IMR-90 (cell line): ENCODE measurements at regions not wholly inside any gene's neighbourhood (a gene's known extent, or its start where the extent isn't known, plus 50 kb on each side); places are given as distances from the start of the nearest gene placed in this dataset.

Experiments
- ATAC-seq: fragments of 200-7000 bp; cut with Tn5 transposase; 2 replicates; pipeline ENCODE4 v1.9.1; 2020; ENCODE audit warnings: low read depth, mild to moderate bottlenecking, moderate library complexity
- BruUV-seq: library from RNA; stranded (reverse); fragments of 400-500 nt; replicated peaks from 2 replicates; lab custom pipeline; 2021; lab: Mats Ljungman, UMichigan
- CTCF ChIA-PET: fragments of 300-600 bp; formaldehyde crosslinking; extraction: SDS; loops from one replicate; lab custom pipeline; 2021; ENCODE audit warnings: antibody characterized with exemption; lab: Yijun Ruan, JAX
- POLR2A ChIA-PET: fragments of 300-600 bp; sonication (Branson Sonifier 250); formaldehyde crosslinking; loops from one replicate; lab custom pipeline; 2022; ENCODE audit warnings: antibody characterized with exemption; ENCODE audit not compliant: unreplicated experiment; lab: Charles Lee
- DNase-seq: peaks from one replicate; pipeline ENCODE4 v3.0.0; 2013
- H2AFZ ChIP-seq: replicated peaks from 2 replicates; pipeline ENCODE3; 2013; ENCODE audit warnings: low read length, mild to moderate bottlenecking; ENCODE audit not compliant: poor library complexity
- H2AK5ac ChIP-seq: 2 replicates; pipeline ENCODE4 v1.6.1; 2013; ENCODE audit warnings: low read depth, low read length, inconsistent platforms
- H2AK9ac ChIP-seq: replicated peaks from 2 replicates; pipeline ENCODE3; 2013; ENCODE audit warnings: mild to moderate bottlenecking, low read depth, low read length, moderate library complexity; ENCODE audit not compliant: poor library complexity
- H2BK120ac ChIP-seq: 2 replicates; pipeline ENCODE4 v1.6.1; 2013; ENCODE audit warnings: low read depth, low read length, inconsistent platforms
- H2BK15ac ChIP-seq: 3 replicates; pipeline ENCODE4 v1.6.1; 2013; ENCODE audit warnings: low read depth, low read length, inconsistent platforms
- H2BK20ac ChIP-seq: 2 replicates; pipeline ENCODE4 v1.6.1; 2013; ENCODE audit warnings: low read depth, mild to moderate bottlenecking, inconsistent platforms, low read length, moderate library complexity
- H2BK5ac ChIP-seq: 2 replicates; pipeline ENCODE4 v1.6.1; 2013; ENCODE audit warnings: mild to moderate bottlenecking, low read depth, low read length, inconsistent platforms; ENCODE audit not compliant: poor library complexity, severe bottlenecking
- H3K14ac ChIP-seq: replicated peaks from 2 replicates; pipeline ENCODE4 v1.6.1; 2013; ENCODE audit warnings: low read depth, low read length, inconsistent platforms
- H3K18ac ChIP-seq: 2 replicates; pipeline ENCODE4 v1.6.1; 2013; ENCODE audit warnings: low read depth, low read length, control low read depth
- H3K23ac ChIP-seq: 2 replicates; pipeline ENCODE4 v1.6.1; 2013; ENCODE audit warnings: low read depth, low read length, inconsistent platforms
- H3K27ac ChIP-seq: 2 replicates; pipeline ENCODE4 v1.5.1; 2013; ENCODE audit warnings: mild to moderate bottlenecking, control low read depth, low read length; ENCODE audit not compliant: insufficient read depth
- H3K27me3 ChIP-seq: 2 replicates; pipeline ENCODE4 v1.6.1; 2013; ENCODE audit warnings: low read length; ENCODE audit not compliant: control insufficient read depth, insufficient read depth
- H3K36me3 ChIP-seq: 2 replicates; pipeline ENCODE4 v1.6.1; 2013; ENCODE audit warnings: low read length, mixed read lengths; ENCODE audit not compliant: control insufficient read depth, insufficient read depth
- H3K4ac ChIP-seq: 2 replicates; pipeline ENCODE4 v1.6.1; 2013; ENCODE audit warnings: low read depth, low read length, inconsistent platforms
- H3K4me1 ChIP-seq: 2 replicates; pipeline ENCODE4 v1.6.1; 2013; ENCODE audit warnings: low read length, mixed read lengths; ENCODE audit not compliant: control insufficient read depth, insufficient read depth
- H3K4me2 ChIP-seq: 2 replicates; pipeline ENCODE4 v1.6.1; 2013; ENCODE audit warnings: low read depth, mild to moderate bottlenecking, control low read depth, low read length, moderate library complexity
- H3K4me3 ChIP-seq: 2 replicates; pipeline ENCODE4 v1.5.1; 2013; ENCODE audit warnings: low read depth, mild to moderate bottlenecking, control low read depth, low read length, moderate library complexity; ENCODE audit not compliant: insufficient read depth
- H3K56ac ChIP-seq: 2 replicates; pipeline ENCODE4 v1.6.1; 2013; ENCODE audit warnings: low read length, inconsistent platforms; ENCODE audit not compliant: insufficient read depth; ENCODE audit errors: extremely low read depth
- H3K79me1 ChIP-seq, 2 experiments: 2 replicates each; pipeline ENCODE4 v1.6.1; 2013; ENCODE audit warnings: low read length in 2 of 2, inconsistent platforms in 1 of 2, low read depth in 1 of 2
- H3K9ac ChIP-seq: 2 replicates; pipeline ENCODE4 v1.6.1; 2013; ENCODE audit warnings: low read depth, low read length, control low read depth
- H3K9me1 ChIP-seq: 2 replicates; pipeline ENCODE4 v1.6.1; 2013; ENCODE audit warnings: low read length, inconsistent platforms; ENCODE audit not compliant: insufficient read depth
- H3K9me3 ChIP-seq: 2 replicates; pipeline ENCODE4 v1.6.1; 2013; ENCODE audit warnings: low read length; ENCODE audit not compliant: control insufficient read depth, insufficient read depth
- H4K20me1 ChIP-seq: 2 replicates; pipeline ENCODE4 v1.6.1; 2013; ENCODE audit warnings: low read length, inconsistent platforms; ENCODE audit not compliant: insufficient read depth
- H4K5ac ChIP-seq: 2 replicates; pipeline ENCODE4 v1.6.1; 2013; ENCODE audit warnings: mild to moderate bottlenecking, low read depth, low read length, control low read depth
- H4K8ac ChIP-seq, 2 experiments: 2 replicates each; pipeline ENCODE4 v1.6.1; 2013; ENCODE audit warnings: low read depth in 2 of 2, low read length in 2 of 2, control low read depth in 1 of 2, inconsistent platforms in 1 of 2
- H4K91ac ChIP-seq: 2 replicates; pipeline ENCODE4 v1.6.1; 2013; ENCODE audit warnings: low read depth, low read length, inconsistent platforms; ENCODE audit not compliant: insufficient read depth
- BHLHE40 ChIP-seq: fragments of 150-350 bp; IDR thresholded peaks from 2 replicates; pipeline ENCODE4 v1.6.1; 2016; ENCODE audit warnings: mild to moderate bottlenecking, low read depth, low read length
- CEBPB ChIP-seq: IDR thresholded peaks from 2 replicates; pipeline ENCODE4 v1.6.1; 2012; ENCODE audit warnings: low read depth, low read length, improper control_type of control experiment
- CHD1 ChIP-seq: IDR thresholded peaks from 2 replicates; pipeline ENCODE4 v1.6.1; 2012; ENCODE audit warnings: low read depth, low read length, improper control_type of control experiment
- CTCF ChIP-seq: conservative IDR thresholded peaks from 2 replicates; pipeline ENCODE4 v1.5.1; 2012; ENCODE audit warnings: mild to moderate bottlenecking, low read depth, low read length, improper control_type of control experiment
- ELK1 ChIP-seq: fragments of 150-350 bp; IDR thresholded peaks from 2 replicates; pipeline ENCODE4 v1.6.1; 2016; ENCODE audit warnings: low read depth, mild to moderate bottlenecking, low read length, moderate library complexity, borderline replicate concordance
- FOS ChIP-seq: fragments of 150-350 bp; IDR thresholded peaks from 2 replicates; pipeline ENCODE4 v1.6.1; 2016; ENCODE audit warnings: low read depth, low read length
- MAFK ChIP-seq: IDR thresholded peaks from 2 replicates; pipeline ENCODE4 v1.6.1; 2012; ENCODE audit warnings: low read depth, low read length, improper control_type of control experiment
- MAZ ChIP-seq: IDR thresholded peaks from 2 replicates; pipeline ENCODE4 v1.6.1; 2012; ENCODE audit warnings: low read depth, mild to moderate bottlenecking, low read length, improper control_type of control experiment, moderate library complexity, borderline replicate concordance
- MXI1 ChIP-seq: IDR thresholded peaks from 2 replicates; pipeline ENCODE4 v1.6.1; 2012; ENCODE audit warnings: low read depth, mild to moderate bottlenecking, low read length, moderate library complexity, borderline replicate concordance
- NFE2L2 ChIP-seq: fragments of 150-350 bp; IDR thresholded peaks from 2 replicates; pipeline ENCODE4 v1.6.1; 2016; ENCODE audit warnings: low read depth, mild to moderate bottlenecking, low read length
- POLR2A ChIP-seq: IDR thresholded peaks from 2 replicates; pipeline ENCODE4 v1.6.1; 2012; ENCODE audit warnings: mild to moderate bottlenecking, low read depth, low read length
- RAD21 ChIP-seq: IDR thresholded peaks from 2 replicates; pipeline ENCODE4 v1.6.1; 2012; ENCODE audit warnings: low read length, improper control_type of control experiment
- RCOR1 ChIP-seq: IDR thresholded peaks from 2 replicates; pipeline ENCODE4 v1.6.1; 2012; ENCODE audit warnings: mild to moderate bottlenecking, low read length, improper control_type of control experiment; ENCODE audit not compliant: insufficient replicate concordance
- RFX5 ChIP-seq: IDR thresholded peaks from 2 replicates; pipeline ENCODE4 v1.8.0; 2012; ENCODE audit warnings: low read depth, mild to moderate bottlenecking, low read length, moderate library complexity
- SMC3 ChIP-seq: fragments of 150-350 bp; IDR thresholded peaks from 2 replicates; pipeline ENCODE4 v1.6.1; 2016; ENCODE audit warnings: low read depth, mild to moderate bottlenecking, antibody characterized with exemption, low read length, moderate library complexity
- USF2 ChIP-seq: fragments of 150-350 bp; IDR thresholded peaks from 2 replicates; pipeline ENCODE4 v1.6.1; 2017; ENCODE audit warnings: mild to moderate bottlenecking, antibody characterized with exemption, low read length, low read depth
- WGBS, 2 experiments: methylation state at CpG; one replicate each; pipeline versions ENCODE4 v1.1.5 to v1.1.7; 2013; ENCODE audit warnings: missing lambda C conversion rate in 2 of 2; ENCODE audit not compliant: insufficient read length in 1 of 2; ENCODE audit errors: extremely low coverage in 2 of 2; 5-methylcytosine and 5-hydroxymethylcytosine counted together
- dilution Hi-C: fragments of 300-500 bp; cut with HindIII; formaldehyde crosslinking; loops from one replicate; pipeline ENCODE4 v1.14.3; 2018; ENCODE audit warnings: low sequenced_read_pairs; ENCODE audit not compliant: unreplicated experiment
- in situ Hi-C: fragments of 300-500 bp; cut with MboI; formaldehyde crosslinking; loops from 3 replicates; pipeline ENCODE4 v1.14.3; 2019; ENCODE audit warnings: low sequenced_read_pairs, inconsistent platforms, mixed read lengths
- intact Hi-C: fragments of 100-400 bp; cut with micrococcal nuclease; formaldehyde crosslinking; loops from 2 replicates; pipeline ENCODE4 v1.10.0; 2022

GRCh38 chr1:67953301-67953700 is 97.1 kb downstream of the DIRAS3 start:
- ChIA-PET POLR2A (no interaction called here), CTCF (no interaction called here)
- H4K5ac ChIP-seq = no peak overlapping the region
- H3K27ac ChIP-seq = no peak overlapping the region
- in situ Hi-C loops = no loop called here
- no peak overlapping the region for H4K8ac ChIP-seq
- no peaks in the 10 kb centered on the region for H3K36me3 ChIP-seq
- no peak overlapping the region for H3K4me3 ChIP-seq
- H3K9ac ChIP-seq = no peak overlapping the region
- no peaks in the 10 kb centered on the region for H3K9me3 ChIP-seq
- no peak overlapping the region for H3K18ac ChIP-seq
- DNase-seq = no peak
- no CpG with 5 or more reads among the region's 2 CpGs for WGBS, 2 experiments
- H3K4me1 ChIP-seq = peaks cover 17% of the 10 kb centered on the region
- intact Hi-C loops = no loop called here
- no peak overlapping the region for H2BK5ac ChIP-seq
- no peak overlapping the region for H3K56ac ChIP-seq
- H2AK9ac ChIP-seq = no peak overlapping the region
- ATAC-seq = no peak
- H3K79me1 ChIP-seq = no peaks in the 10 kb centered on the region
- no peak overlapping the region for H2AFZ ChIP-seq
- no peak overlapping the region for H2BK15ac ChIP-seq
- H2AK5ac ChIP-seq = no peak overlapping the region
- no peak overlapping the region for H3K14ac ChIP-seq
- H3K4me2 ChIP-seq = no peak overlapping the region
- H3K9me1 ChIP-seq = peaks cover 6% of the 10 kb centered on the region; the same call in 1 of the 2 replicates
- no peak overlapping the region for H2BK20ac ChIP-seq
- H3K4ac ChIP-seq = no peak overlapping the region
- no peak overlapping the region for H3K23ac ChIP-seq
- dilution Hi-C loops = no loop called here
- no peaks in the 10 kb centered on the region for H4K20me1 ChIP-seq
- no peak overlapping the region for H4K91ac ChIP-seq
- H2BK120ac ChIP-seq = no peak overlapping the region
- TF ChIP-seq RCOR1 (no peak), USF2 (no peak), NFE2L2 (no peak), MXI1 (no peak), POLR2A (no peak), MAZ (no peak), MAFK (no peak), CTCF (no peak), BHLHE40 (no peak), CHD1 (no peak), RFX5 (no peak), SMC3 (no peak), ELK1 (no peak), FOS (no peak), RAD21 (no peak), CEBPB (no peak)
- BruUV-seq = no TSS peak
- no peaks in the 10 kb centered on the region for H3K27me3 ChIP-seq
